HG02981 (cell line): ENCODE measurements at regions not wholly inside any gene's neighbourhood (a gene's known extent, or its start where the extent isn't known, plus 50 kb on each side); places are given as distances from the start of the nearest gene placed in this dataset.
"Not testable (repeated sequence)": the region's sequence is repeated elsewhere in the genome, so short reads cannot be mapped to it uniquely, and the experiment has no call there.

Source experiments
- ATAC-seq: cut with Tn5 transposase; IDR thresholded peaks from one replicate; pipeline ENCODE4 v1.9.1; 2021; ENCODE audit warnings: mild to moderate bottlenecking, moderate library complexity; ENCODE audit not compliant: unreplicated experiment

DNA sequence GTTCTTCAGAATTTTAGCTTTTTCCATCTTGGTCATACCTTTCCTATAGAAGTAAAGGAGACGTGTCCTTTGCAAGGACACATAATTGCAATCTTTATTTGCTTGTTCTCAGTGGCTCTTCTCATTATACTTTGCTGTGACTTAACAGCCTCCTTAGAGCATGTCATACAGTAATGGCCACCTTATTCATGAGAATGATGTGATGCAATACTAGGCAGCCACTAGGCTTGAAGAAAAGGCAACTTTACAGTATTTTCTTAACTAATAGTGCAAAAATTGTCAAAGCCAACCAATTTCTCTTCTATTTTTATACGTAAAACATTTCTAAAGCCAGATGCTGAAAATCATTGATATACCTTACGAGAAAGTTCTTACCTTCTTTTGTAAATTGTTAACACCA, 1296.8 kb upstream of the EYS start:
- ATAC-seq = no peak

DNA sequence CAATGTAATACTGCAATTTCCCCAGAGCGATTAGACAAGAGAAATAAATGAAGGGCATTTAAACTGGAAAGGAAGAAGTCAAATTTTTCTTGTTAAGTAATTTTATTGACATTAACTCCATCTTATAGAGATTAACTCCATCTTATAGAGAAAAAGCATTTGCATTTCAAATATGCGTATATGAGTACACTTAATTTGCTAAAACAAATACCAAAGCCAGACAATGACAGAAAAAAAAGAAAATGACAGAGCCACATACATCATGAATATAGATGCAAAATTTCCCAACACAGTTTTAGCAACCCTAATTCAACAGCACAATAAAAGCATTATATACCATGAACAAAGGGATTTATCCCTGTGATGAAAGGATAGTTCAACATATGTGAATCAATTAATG, 1293.1 kb upstream of the EYS start:
- ATAC-seq = no peak

DNA sequence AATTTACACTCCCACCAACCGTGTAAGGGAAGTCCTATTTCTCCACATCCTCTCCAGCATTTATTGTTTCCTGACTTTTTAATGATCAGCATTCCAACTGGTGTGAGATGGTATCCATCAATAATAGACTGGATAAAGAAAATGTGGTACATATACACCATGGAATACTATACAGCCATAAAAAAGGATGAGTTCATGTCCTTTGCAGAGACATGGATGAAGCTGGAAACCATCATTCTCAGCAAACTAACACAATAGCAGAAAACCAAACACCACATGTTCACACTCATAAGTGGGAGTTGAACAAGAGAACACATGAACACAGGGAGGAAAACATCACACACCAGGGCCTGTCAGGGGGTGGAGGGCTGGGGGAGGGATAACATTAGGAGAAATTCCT, 1290.6 kb upstream of the EYS start:
- ATAC-seq = not testable (repeated sequence)

DNA sequence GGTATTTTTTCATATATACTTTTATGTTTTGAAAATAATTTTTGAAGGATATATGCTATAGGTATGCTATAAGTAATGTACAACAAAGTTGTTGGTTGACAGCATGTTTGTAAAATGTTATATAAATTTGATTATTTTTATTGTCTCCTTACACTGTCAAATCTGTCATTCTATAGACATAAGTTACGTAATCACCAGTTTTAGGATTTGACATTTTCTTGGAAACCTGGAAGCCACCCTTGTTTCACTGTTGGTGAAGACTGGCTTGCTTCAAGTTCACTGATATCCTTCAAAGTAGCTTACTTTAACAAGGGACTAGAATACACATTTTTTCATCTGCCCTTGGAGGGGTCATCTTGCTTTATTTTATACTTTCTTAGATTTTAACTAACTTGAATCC, 1288.6 kb upstream of the EYS start:
- no peak for ATAC-seq

DNA sequence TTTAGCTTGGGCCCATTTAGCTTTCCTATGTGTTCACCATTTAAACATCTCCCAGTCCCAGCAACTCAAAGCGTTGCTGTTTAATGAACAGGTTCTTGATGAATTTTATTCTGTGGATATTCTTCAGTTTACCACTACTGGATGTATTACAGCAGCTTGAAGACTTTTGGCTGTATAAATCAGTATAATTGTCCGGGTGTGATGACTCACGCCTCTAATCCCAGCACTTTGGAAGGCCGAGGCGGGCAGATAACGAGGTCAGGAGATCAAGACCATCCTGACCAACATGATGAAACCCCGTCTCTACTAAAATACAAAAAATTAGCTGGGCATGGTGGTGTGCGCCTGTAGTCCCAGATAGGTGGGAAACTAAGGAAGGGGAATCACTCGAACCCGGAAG, 1286.7 kb upstream of the EYS start:
- not testable (repeated sequence) for ATAC-seq

DNA sequence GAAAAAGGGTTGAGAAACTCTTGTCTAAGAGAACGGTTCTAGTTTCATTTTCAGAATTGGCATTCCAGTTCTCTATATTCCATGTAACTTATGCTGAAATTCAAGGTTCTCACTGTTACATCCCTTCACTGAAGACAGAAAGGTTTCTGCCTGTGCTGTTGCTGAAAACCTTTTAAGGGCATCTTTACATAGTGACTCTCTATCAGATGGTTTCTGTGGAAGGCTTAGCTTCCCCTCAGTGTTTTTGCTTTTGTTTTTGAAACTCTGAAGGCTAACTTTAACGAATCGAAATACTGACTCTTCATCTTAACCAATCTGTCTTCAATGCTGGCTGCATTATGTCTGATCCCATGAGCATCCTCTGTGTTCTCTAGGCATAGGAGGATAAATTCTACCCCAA, 1286.2 kb upstream of the EYS start:
- no peak for ATAC-seq

DNA sequence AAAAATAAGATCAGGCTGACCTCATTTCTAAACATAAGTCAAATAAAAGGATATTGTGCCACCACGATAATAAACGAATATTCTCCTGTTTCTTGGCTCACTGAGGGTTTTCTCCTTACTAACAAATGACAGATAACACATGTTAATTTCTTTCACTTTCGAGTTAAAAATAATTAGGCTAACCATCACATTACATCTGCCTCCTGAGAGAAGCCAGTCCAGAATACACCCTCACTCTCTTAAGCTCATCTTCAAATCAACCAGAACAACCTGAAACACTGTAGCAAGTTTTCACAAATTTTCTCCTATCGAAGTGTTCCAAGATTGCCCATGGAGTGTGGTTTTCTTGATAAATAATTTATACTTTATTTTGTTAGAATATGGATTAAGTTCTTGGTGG, 1285.6 kb upstream of the EYS start:
- no peak for ATAC-seq

DNA sequence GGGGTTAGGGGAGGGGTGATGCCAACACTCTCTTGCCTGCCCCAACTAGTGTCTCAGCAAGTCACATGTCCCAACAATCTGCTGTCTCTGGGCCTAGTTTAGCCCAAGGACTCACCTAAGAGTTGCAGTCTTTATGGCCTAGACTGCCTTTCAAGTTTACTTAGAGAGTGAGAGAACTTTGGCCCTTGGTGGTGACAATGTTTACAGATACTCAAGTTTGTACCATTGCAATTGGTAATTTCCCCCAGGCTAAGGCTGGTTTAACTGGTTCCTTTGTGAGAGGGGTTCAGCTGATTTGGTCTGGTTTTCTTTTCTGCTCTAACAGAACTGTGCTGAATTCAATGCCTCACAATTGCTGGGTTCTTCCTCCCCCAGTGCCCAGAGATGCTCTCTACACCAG, 1279.9 kb upstream of the EYS start:
- ATAC-seq = no peak

DNA sequence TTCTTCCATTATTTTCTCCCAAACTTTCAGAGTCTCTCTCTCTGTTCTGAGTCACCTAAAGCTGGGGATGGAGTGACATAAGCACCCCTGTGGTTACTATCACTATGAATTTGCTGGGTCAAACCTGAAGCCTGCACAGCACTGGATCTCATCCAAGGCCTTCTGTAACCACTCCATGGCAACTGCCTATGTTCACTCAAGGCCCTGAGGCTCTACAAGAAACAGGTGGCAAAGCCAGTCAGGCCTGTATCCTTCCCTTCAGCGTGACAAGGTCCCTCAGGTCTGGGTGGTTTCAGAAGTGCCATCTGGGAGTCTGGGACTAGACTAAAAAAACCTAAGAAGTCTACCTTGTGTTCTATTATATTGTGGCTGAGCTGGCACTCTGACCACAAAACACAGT, 1278.8 kb upstream of the EYS start:
- ATAC-seq = no peak

DNA sequence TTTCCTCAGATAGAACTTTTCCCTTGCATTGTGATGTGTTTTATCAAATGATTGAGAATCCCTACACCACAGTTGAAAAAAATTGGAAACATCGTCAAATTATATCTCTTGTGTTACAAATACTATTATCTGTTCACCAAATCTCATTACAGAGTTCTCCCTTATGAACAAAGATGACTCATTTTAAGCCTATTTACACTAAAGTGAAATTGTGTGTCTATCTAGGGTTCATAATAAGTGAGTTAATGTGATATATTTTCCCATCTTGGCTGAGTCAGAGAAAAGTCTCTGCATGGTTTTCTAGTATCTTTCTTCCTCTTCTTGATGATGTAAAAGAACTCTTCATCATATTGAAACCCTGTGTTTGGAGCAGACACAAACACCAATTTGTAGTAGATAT, 1263.3 kb upstream of the EYS start:
- ATAC-seq = no peak

DNA sequence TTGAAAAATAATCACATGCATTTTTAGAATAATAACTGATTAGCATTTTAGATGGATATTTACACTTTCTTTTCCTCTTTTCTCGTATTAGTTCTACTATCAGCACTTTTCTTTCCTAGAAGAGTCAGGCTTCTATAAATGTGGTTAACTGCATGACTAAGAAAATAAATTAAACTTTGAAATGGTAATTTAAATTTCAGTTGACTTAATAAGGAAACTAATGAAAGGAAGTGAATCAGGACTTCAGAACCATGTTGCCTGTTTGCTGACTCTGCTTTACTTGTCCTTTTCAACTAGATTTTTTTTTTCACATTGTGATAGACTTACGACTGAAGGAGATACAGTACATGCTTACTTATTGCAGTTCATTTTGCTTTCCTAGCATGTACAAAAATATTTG, 1258.2 kb upstream of the EYS start:
- no peak for ATAC-seq

DNA sequence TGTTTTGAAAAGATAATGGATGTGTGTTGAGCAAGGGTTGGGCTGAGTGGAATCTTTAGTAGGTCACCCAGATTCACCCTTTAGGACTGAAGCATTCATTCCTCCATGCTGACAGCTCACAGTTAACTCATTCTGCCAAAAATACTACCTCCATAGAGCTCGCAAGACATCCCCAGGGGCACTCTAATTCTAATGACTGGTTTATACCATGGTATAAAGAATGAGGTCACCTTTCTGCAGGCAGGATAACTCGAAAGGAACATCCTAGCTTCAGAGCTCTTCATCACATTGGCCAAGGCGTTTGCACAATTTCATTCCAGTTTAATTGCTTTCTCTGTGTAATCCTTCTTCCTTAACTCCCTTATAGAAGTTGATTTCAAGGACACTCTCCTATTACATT, 1257.2 kb upstream of the EYS start:
- no peak for ATAC-seq

DNA sequence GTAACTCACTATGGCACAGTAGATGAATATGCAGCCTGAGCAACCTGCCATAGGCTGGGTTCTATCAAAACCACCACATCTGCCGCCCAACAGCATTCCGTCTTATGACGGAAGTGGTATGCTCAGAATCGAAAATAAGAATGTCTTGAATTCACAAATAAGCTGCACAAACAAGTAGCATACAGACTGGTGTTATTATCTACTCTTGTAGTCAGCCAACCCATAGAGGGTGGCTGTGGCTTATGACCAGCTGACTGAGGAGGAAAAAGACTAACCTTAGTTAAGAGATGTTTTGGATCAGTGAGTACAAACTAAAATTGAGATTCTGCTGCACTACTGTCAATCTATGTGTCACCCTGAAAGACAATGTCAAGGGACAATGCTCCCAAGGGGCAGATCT, 1255.1 kb upstream of the EYS start:
- ATAC-seq = no peak

DNA sequence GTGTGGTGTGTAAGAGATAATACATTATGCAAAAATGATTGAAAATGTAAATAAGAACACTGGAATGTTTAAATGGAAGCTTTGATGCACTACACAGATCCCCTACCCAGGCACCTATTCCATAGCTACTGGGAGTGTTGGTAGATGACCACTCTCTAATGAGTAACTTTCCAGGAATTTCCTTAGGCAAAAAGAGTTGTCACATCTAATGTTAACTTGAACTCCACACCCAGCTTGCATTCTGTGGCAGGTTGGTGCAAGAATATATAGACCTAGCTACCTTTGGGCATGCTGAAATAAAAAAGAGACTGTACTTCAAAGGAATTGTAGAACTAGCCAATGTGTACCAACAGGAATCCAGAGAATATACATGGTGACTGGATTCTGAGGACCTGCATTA, 1254.2 kb upstream of the EYS start:
- no peak for ATAC-seq

DNA sequence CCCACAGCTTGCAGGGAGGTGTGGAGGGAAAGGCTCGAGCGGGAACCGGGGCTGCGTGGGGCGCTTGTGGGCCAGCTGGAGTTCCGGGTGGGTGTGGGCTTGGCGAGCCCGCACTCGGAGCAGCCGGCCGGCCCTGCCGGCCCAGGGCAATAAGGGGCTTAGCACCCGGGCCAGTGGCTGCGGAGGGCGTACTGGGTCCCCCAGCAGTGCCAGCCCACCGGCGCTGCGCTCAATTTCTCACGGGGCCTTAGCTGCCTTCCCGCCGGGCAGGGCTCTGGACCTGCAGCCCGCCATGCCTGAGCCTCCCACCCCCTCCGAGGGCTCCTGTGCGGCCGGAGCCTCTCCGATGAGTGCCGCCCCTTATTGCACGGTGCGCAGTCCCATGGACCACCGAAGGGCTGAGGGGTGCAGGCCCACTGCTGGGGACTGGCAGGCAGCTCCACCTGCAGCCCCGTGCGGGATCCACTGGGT, 1242.2 kb upstream of the EYS start:
- no peak for ATAC-seq

DNA sequence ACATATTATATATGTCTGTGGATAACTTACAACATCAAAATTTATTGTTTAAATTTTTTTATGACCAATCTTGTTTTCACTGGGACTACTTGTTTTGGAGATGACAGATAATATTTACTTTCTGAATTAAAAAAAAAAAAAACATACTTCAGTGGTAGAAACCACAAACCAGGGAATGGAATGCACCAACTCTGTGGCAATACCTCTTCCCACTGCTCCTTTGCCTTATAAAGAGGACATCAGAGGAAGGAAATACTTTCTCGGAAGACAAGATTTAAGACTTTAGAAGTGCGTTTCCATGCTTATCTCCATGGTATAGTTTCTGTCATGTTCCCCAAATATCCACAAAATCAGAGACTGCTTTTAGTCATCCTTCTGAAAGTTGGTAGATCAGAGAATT, 1241.1 kb upstream of the EYS start:
- ATAC-seq = no peak

DNA sequence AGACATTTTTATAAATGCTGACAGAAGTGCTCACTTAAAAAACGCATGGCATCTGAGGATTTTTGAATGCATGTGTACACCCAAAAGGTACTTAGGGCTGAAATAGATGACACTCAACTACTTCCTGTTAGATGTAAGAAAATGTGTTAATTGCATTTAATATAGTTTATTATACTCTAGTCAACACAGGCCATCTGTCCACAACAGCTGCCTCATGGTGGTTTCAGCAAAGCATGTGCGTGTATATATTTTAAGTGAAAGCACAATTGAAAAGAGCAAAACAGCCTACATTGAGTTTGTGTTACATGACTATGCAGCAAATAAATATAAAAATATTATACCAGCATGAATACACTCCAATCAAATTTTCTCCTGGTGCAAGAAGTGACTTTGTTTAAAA, 1233.0 kb upstream of the EYS start:
- ATAC-seq = no peak

DNA sequence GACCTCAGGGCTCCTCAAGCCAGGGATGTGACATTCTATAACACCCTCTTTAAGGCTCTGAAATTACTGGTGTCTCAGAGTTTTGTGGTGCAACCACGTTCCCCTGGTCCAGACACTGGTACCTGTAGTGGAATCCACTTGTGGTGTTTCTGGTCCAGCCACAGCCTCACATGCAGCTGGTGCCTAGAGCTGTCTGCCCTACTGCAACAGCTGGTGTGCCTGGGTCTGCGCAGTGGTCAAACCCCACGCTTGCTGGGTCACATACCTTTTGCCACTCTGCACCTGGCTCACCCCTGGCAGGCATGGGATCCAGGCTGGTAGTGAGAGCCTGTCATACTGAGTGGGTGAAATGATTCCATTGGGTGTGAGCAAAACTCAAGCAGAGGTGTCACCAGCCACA, 1230.2 kb upstream of the EYS start:
- ATAC-seq = no peak

DNA sequence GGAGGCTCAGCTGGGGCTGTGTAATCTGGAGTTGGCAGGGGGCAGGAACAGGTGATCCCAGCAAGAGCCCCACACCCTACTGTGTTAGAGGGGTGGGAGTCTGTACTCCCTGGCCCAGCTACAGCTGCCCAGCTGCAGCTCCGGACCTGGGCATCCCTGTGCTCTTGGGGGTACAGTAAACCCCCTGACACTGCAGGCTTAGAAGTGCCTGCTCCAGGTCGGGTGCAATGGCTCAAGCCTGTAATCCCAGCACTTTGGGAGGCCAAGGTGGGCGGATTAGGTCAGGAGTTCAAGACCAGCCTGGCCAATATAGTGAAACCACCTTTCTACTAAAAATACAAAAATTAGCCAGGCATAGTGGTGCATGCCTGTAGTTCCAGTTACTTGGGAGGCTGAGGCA, 1228.6 kb upstream of the EYS start:
- no peak for ATAC-seq

DNA sequence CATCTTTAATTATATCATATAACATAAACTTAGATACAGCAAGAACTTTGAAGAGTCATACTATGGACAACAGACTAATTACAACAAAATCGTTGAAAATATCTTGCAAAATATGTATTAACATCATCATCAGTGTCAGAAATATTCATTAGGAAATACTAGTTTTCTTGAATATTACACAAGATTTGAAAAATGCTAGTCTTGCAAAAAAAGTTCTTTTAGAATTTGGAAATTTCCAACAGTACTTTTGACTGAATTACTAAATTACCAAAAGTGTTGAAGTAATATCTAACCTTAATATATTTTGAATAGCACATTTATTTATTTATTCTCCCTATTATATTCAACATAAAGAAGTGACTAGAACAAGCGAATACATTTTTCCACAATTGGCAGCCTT, 1224.8 kb upstream of the EYS start:
- ATAC-seq = no peak

DNA sequence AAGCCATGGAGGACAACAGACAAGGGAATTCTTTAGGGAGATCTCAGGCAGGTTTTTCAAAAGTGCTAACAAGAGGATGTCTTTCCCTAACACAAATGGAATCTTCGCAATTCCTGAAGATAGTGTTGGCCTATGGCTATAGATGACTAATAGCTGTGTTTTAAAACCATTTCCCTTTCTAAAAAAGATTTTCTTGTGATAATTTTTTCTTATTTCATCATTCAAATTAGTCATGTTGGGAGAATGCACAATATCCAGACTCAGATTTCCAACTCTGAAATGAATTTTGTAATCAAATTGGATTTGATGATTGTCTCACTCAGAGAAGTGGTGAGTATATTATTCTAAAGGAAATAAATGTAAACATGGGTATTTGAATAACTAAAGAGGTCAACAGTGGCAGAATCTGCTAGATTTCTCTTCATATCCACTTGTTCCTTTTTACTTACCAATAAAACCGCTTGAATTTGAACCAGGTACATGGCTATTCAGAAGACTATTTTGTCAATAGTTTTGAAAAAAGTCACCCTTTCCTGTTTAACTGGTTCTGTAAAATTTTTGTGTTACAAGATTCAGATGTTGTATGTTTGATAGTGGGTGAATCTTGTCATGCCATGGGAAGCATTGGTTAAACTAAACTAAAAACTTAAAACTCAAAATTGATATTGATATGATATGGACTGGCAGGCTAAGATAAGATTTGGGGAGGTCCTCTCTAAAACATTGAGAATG, 1223.7 kb upstream of the EYS start:
- no peak for ATAC-seq

DNA sequence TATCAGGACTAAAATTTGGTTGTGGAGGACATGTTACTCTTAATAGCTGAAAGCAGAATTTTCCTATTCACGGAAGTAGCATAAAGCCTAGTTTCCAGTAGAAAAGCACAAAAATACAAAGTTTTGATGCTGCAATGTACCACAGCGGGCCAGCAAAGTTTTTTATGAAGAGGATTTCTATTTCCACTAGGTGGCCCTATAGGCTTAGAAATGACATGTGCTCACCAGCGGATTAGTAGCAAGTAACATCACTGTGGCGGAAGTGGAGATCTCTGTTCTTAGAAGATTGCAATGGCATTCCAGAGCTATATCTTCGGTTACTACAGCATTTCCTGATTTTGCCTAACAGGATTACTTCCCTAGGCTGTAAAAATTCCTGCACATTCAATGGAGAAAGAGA, 1219.0 kb upstream of the EYS start:
- no peak for ATAC-seq

DNA sequence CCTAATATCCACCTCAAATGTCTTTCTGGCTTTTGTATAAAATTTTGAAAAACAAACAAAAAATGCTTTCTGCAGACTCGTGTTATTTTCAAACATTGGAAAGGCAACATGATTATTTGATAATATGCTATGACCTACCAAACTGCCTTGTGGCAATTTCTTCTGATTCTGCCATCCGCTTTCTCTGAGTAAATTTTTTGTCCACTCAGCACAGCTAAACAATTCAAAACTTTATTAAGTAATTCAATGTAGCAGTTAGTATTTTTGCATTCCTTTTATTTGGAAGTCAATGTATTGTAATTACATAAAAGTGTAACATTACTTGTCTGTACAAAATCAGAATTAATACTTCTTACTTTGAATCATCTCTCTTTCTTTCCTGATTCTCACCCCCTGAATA, 1206.6 kb upstream of the EYS start:
- no peak for ATAC-seq
